H1 (cell line): ENCODE measurements at regions not wholly inside any gene's neighbourhood (a gene's known extent, or its start where the extent isn't known, plus 50 kb on each side); places are given as distances from the start of the nearest gene placed in this dataset.
A peak's percentile ranks its signal among the peaks of the same experiment; 100 is the strongest.

ENCODE experiments used
- CEBPB ChIP-seq: IDR thresholded peaks from 2 replicates; pipeline ENCODE4 v1.6.1; 2012; ENCODE audit warnings: low read depth, low read length
- KDM1A ChIP-seq: fragments of 200-600, 300-600 bp; sonication (generic); IDR thresholded peaks from 2 replicates; pipeline ENCODE4 v1.7.1; 2016; ENCODE audit warnings: mild to moderate bottlenecking, low read length, borderline replicate concordance
- MAFK ChIP-seq: IDR thresholded peaks from 2 replicates; pipeline ENCODE4 v1.6.1; 2012; ENCODE audit warnings: low read depth, mild to moderate bottlenecking, improper control_type of control experiment, low read length
- POLR2AphosphoS5 ChIP-seq: IDR thresholded peaks from 2 replicates; pipeline ENCODE4 v1.6.1; 2011; ENCODE audit warnings: low read depth, low read length
- SIN3A ChIP-seq, 2 experiments: IDR thresholded peaks in 1 of 2; conservative IDR thresholded peaks in 1 of 2; 2 replicates each; pipeline ENCODE4 v1.6.1; 2011 to 2012; ENCODE audit warnings: low read length in 2 of 2, improper control_type of control experiment in 1 of 2, low read depth in 1 of 2, mild to moderate bottlenecking in 1 of 2

GRCh38 chr1:90550626-90551406, 166.3 kb downstream of the BARHL2 start (continued):
- TF ChIP-seq SIN3A (conservative IDR thresholded peaks at IDR 0.05 in 1 of 2, IDR thresholded peaks at IDR 0.05 in 1 of 2; ENCODE audit: low read depth in 1 of 2, low read length in 2 of 2) (no peak), MAFK (peak; percentile 84; the same call in 1 of the 2 replicates), POLR2AphosphoS5 (no peak), CEBPB (no peak), KDM1A (no peak)
